NCI-H2107 treated with DMSO at 0.1 percent for 48 hours (cell line): ENCODE measurements at regions not wholly inside any gene's neighbourhood (a gene's known extent, or its start where the extent isn't known, plus 50 kb on each side); places are given as distances from the start of the nearest gene placed in this dataset.

ENCODE experiments used
- DNase-seq: peaks from one replicate; lab custom pipeline; 2025; ENCODE audit not compliant: unreplicated experiment; lab: John Stamatoyannopoulos, UW

- DNase-seq: no peak
Measured at GRCh38 chr6:117167520-117168271, 97.7 kb upstream of the VGLL2 start.

GRCh38 chr6:117168296-117169063 lies 96.9 kb upstream of the VGLL2 start:
- no peak for DNase-seq

- DNase-seq: no peak
Measured at GRCh38 chr6:117169064-117169665, 96.2 kb upstream of the VGLL2 start.

GRCh38 chr6:117169781-117170281 lies 95.5 kb upstream of the VGLL2 start:
- DNase-seq: no peak

GRCh38 chr6:117174835-117175360 lies 90.5 kb upstream of the VGLL2 start:
- DNase-seq: no peak

GRCh38 chr6:117188627-117189201 lies 76.6 kb upstream of the VGLL2 start:
- no peak for DNase-seq

- no peak for DNase-seq
Measured at GRCh38 chr6:117191009-117191408, 74.3 kb upstream of the VGLL2 start.

GRCh38 chr6:117191448-117191847 lies 73.9 kb upstream of the VGLL2 start:
- no peak for DNase-seq

GRCh38 chr6:117194271-117194670 lies 71.1 kb upstream of the VGLL2 start:
- no peak for DNase-seq

- no peak for DNase-seq
Measured at GRCh38 chr6:117194978-117195377, 70.4 kb upstream of the VGLL2 start.

- DNase-seq: no peak
Measured at GRCh38 chr6:117195728-117196127, 69.6 kb upstream of the VGLL2 start.

- no peak for DNase-seq
Measured at GRCh38 chr6:117200067-117200466, 65.3 kb upstream of the VGLL2 start.

- no peak for DNase-seq
Measured at GRCh38 chr6:117204903-117205302, 60.5 kb upstream of the VGLL2 start.

GRCh38 chr6:117205876-117206275 lies 59.5 kb upstream of the VGLL2 start:
- no peak for DNase-seq

GRCh38 chr6:117206522-117206921 lies 58.8 kb upstream of the VGLL2 start:
- no peak for DNase-seq

GRCh38 chr6:117206944-117207687 lies 58.2 kb upstream of the VGLL2 start:
- no peak for DNase-seq

- no peak for DNase-seq
Measured at GRCh38 chr6:117210279-117210678, 55.1 kb upstream of the VGLL2 start.

- DNase-seq: no peak
Measured at GRCh38 chr6:117215353-117216090, 49.8 kb upstream of the VGLL2 start.
